ENCODE measurements at regions not wholly inside any gene's neighbourhood (a gene's known extent, or its start where the extent isn't known, plus 50 kb on each side); places are given as distances from the start of the nearest gene placed in this dataset.

- DNase-seq (ENCODE audit: low read depth in 1 of 2, low spot score in 1 of 2) = no peak
- Histone ChIP-seq H3K4me3 (replicated peaks; ENCODE audit: insufficient read depth, low read length) (no peak overlapping the region), H3K27ac (replicated peaks) (no peak overlapping the region), H3K27me3 (ENCODE audit: insufficient read depth, poor library complexity, severe bottlenecking) (no peaks in the 10 kb centered on the region)
- TF ChIP-seq REST (IDR thresholded peaks at IDR 0.05; ENCODE audit: insufficient replicate concordance, low read depth) (no peak), POLR2AphosphoS5 (IDR thresholded peaks at IDR 0.05; ENCODE audit: low read depth) (no peak), CTCF (IDR thresholded peaks at IDR 0.05; ENCODE audit: insufficient read depth, low read length) (no peak), SPI1 (IDR thresholded peaks at IDR 0.05; ENCODE audit: borderline replicate concordance, low read depth) (no peak), GABPA (IDR thresholded peaks at IDR 0.05; ENCODE audit: low read depth) (no peak)
These were observed 743.3 kb upstream of the CDH6 start for GRCh38 chr5:30450153-30450552.

DNA sequence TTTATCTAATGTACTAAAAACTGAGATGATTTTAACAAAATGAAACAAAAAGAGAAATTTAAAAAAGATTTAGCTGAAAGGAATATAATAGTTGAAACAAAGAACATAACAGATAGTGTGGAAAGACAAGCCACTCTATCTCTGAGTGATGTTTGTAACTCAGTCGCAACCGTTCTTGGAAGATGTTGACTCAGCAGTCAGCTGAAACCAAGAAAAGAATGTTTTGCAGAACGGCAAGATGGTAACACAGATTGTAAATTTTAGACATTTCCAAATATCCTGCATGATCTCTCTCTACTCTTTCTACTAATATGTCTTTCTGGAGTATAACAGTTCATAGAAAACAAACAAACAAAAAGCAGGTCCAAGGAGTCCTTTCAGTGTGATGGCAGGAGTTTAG, 746.1 kb upstream of the CDH6 start:
- Histone ChIP-seq H3K27ac (replicated peaks) (no peak overlapping the region), H3K4me3 (replicated peaks; ENCODE audit: insufficient read depth, low read length) (no peak overlapping the region), H3K27me3 (ENCODE audit: insufficient read depth, poor library complexity, severe bottlenecking) (no peaks in the 10 kb centered on the region)
- TF ChIP-seq POLR2AphosphoS5 (IDR thresholded peaks at IDR 0.05; ENCODE audit: low read depth) = no peak
- no peak for TF ChIP-seq REST (IDR thresholded peaks at IDR 0.05; ENCODE audit: insufficient replicate concordance, low read depth)
- no peak for TF ChIP-seq CTCF (IDR thresholded peaks at IDR 0.05; ENCODE audit: insufficient read depth, low read length)
- TF ChIP-seq SPI1 (IDR thresholded peaks at IDR 0.05; ENCODE audit: borderline replicate concordance, low read depth) = no peak
- no peak for TF ChIP-seq GABPA (IDR thresholded peaks at IDR 0.05; ENCODE audit: low read depth)
- no peak for DNase-seq (ENCODE audit: low read depth in 1 of 2, low spot score in 1 of 2)

- no peak for DNase-seq (ENCODE audit: low read depth in 1 of 2, low spot score in 1 of 2)
- TF ChIP-seq REST (IDR thresholded peaks at IDR 0.05; ENCODE audit: insufficient replicate concordance, low read depth) = no peak
- Histone ChIP-seq H3K27ac (replicated peaks) (no peak overlapping the region), H3K4me3 (replicated peaks; ENCODE audit: insufficient read depth, low read length) (no peak overlapping the region), H3K27me3 (ENCODE audit: insufficient read depth, poor library complexity, severe bottlenecking) (no peaks in the 10 kb centered on the region)
These were observed 747.0 kb upstream of the CDH6 start for GRCh38 chr5:30446456-30446855.

DNA sequence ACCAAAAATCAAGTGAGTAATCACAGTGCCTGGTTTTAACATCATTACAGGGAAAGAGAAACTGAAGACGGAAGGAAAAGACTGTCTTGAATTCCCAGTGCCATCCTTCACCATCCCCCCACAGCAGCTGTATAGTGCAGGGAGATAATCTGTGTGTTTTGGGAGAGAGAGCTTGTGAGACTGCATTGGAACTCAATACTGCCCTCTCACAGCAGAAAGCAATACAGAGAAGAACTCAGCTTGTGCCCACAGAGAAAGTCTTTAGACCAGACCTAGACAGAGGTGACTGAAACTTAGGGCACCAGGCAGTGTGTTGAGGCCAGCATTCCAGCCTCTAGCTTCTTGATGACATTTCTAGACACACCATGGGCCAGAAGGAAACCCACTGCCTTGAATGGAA, 754.7 kb upstream of the CDH6 start:
- no peak for DNase-seq (ENCODE audit: low read depth in 1 of 2, low spot score in 1 of 2)
- H3K27ac ChIP-seq (replicated peaks) = no peak overlapping the region
- H3K4me3 ChIP-seq (replicated peaks; ENCODE audit: insufficient read depth, low read length) = no peak overlapping the region
- no peaks in the 10 kb centered on the region for H3K27me3 ChIP-seq (ENCODE audit: insufficient read depth, poor library complexity, severe bottlenecking)
- TF ChIP-seq GABPA (IDR thresholded peaks at IDR 0.05; ENCODE audit: low read depth) (no peak), REST (IDR thresholded peaks at IDR 0.05; ENCODE audit: insufficient replicate concordance, low read depth) (no peak), CTCF (IDR thresholded peaks at IDR 0.05; ENCODE audit: insufficient read depth, low read length) (no peak), POLR2AphosphoS5 (IDR thresholded peaks at IDR 0.05; ENCODE audit: low read depth) (no peak), SPI1 (IDR thresholded peaks at IDR 0.05; ENCODE audit: borderline replicate concordance, low read depth) (no peak)

Data from HL-60 (cell line).